ENCODE measurements at regions not wholly inside any gene's neighbourhood (a gene's known extent, or its start where the extent isn't known, plus 50 kb on each side); places are given as distances from the start of the nearest gene placed in this dataset.

DNA sequence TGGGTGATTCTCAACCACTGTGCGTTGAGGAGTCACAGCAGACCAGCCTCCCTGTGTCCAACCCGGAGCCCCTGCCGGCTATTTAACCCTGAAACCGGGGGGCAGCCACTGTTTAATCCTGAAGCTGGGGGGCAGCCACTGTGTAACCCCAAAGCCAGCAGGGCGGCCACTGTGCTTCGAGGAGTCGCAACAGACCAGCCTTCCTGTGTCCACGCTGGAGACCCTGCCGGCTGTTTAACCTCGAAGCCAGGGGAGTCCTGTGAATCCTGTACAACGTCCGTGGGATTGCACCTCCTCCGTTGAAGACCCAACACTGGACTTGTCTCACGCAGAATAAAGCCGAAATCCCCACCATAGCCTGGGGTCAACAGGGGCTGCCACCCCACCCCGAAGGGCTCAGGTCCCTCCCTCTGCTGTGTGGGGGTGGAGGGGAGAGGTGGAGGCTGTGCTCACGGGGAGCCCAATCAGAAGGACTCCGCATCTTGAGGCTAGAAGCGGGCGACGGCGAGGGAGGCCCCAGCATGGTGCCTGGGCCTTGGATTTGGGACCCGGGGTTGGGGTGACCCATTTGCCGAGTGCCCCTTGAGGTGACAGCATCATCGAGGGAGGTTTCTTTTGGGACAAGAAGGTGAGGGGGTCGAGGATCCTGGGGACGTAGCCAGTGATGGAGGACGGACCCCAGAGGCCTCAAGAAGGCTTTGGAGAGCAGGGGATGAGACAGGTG is 94.9 kb downstream of the ADRA2C start:
- H3K36me3 Mint-ChIP-seq (ENCODE audit: low read depth): no peaks in the 10 kb centered on the region
- no peaks in the 10 kb centered on the region for H3K9me3 Mint-ChIP-seq
- CTCF ChIA-PET: no interaction called here
- POLR2A ChIA-PET: no interaction called here
- H3K27me3 Mint-ChIP-seq: no peaks in the 10 kb centered on the region
- H3K4me1 Mint-ChIP-seq: no peaks in the 10 kb centered on the region
- no peak for DNase-seq
- H3K4me3 Mint-ChIP-seq: no peak overlapping the region
- H3K27ac Mint-ChIP-seq: no peak overlapping the region

DNA sequence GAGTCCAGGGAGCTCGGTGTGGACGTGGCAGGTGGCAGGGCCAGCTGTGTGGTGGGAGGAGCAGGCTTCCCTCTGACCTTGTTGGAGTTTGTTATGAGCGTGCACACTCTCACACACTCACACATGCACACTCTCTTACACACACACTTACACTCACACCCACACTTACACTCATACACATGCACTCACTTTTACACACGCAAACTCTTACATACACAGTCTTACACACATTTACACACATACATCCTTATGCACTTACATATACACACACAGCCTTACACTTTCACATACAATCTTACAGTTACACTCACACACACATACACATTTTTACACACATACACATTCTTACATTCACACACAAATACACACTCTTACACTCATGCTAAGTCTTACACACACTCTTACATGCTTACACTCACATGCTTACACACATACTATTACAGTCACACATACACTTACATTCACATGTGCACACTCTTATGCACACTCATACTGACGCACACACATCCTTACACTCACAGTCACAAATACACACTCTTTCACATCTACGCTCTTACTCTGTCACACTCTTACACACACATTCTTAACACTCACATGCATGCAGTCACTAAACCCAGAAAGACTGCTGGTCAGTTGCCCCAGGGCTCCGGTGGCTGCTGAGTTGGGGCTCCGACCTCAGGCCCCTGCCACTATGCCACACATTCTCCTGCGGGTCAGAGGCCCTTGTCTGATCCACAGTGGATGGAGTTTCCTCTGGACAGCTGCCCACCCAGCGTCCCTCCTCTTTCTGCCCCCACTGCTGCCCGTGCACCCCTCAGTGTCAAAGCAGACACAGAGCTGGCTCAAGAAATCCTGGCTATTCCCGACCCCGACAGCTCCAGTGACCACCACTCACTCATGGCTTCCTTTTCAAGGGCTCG is 95.8 kb downstream of the ADRA2C start:
- DNase-seq: no peak
- Mint-ChIP-seq H3K4me1 (no peaks in the 10 kb centered on the region), H3K27ac (no peak overlapping the region), H3K4me3 (no peak overlapping the region), H3K27me3 (no peaks in the 10 kb centered on the region), H3K9me3 (no peaks in the 10 kb centered on the region), H3K36me3 (ENCODE audit: low read depth) (no peaks in the 10 kb centered on the region)
- ChIA-PET POLR2A (no interaction called here), CTCF (interaction anchor here (0.9 kb wide), 1 partner anchor 14 kb away, joined by 3 read pairs; no protein-coding TSS in a partner anchor)

DNA sequence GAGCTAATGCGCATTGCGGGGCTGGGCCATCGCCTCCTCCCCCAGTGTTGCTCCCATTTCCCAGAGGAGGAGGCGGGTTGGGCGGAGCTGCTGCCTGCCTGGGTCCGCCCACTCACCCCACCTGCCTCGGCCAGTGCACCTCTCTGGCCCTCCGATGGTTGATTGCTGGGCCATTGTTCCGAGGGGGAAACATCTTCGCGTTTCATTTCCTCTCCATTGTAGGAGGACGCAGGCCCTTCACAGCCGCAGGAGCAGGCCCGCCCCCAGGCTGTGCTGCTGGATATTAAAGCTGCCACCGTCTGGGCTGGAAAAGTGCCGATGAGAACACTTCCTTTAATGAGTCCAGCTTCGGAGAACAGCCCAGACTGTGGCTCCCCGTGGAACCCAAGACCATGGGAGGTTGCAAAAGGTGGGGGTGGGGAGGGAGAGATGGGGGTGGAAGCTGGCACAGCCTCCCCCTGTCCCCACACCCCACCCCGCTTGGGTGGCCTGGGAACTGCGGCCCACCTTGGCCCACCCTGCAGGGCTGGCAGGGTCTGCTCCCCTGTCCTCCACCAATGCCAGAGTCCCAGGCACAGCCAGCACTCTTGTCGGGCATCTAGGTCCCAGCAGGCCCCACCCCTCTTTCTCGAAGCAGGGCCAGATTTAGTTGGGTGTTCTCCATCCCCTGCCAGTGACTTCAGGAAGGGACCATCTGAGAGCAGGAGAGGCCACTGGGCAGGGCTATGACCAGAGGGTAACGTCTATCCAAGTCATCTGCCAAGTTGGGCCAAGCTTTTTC is 96.6 kb downstream of the ADRA2C start:
- Mint-ChIP-seq H3K27ac (no peak overlapping the region), H3K4me1 (no peaks in the 10 kb centered on the region), H3K9me3 (no peaks in the 10 kb centered on the region), H3K36me3 (ENCODE audit: low read depth) (no peaks in the 10 kb centered on the region), H3K4me3 (no peak overlapping the region), H3K27me3 (no peaks in the 10 kb centered on the region)
- DNase-seq: no peak
- POLR2A ChIA-PET: no interaction called here
- CTCF ChIA-PET: interaction anchor here (0.9 kb wide), 1 partner anchor 13 kb away, joined by 3 read pairs; no protein-coding TSS in a partner anchor

DNA sequence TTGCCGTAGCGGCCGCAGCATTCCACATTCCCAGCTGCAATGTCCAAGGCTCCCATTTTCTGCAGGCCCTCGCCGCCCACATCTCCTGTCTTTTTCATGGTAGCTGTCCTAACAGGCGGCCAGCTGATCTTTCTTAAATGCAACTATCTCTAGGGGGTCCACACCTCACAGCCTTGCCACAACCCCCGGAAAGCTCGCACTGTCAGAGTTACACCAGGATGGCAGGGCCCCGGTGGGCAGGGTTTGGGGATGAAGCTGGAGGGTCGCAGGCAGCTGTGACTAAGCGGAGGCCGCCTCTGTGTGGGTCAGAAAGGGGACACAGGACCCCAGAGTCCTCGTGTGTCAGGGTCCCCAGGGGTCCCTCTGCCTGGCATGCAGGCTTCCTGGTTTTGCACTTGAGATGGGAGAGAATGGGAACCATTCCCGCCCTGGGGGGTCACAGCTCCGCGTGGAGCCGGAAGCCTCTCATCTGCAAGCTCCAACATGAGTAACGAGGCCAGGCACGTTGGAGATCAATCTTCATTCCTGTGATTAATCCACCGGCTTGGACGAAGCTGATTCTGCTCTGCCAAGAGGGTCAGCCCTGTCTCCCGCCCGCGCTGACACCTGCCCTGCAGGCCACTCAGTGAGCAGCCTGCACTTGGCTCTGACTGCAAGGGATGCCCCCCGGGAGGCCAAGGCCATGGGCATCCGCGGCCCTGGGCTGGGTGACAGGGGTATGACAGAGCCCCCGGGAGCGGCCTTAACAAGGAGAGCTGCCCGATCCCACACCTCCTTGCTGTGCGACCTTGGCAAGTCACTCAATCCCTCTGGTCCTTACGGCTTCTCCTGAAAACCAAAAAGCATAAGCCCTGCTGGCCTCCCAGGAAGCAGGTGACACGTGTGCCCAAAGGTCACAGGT is 97.9 kb downstream of the ADRA2C start:
- Mint-ChIP-seq H3K4me1 (no peaks in the 10 kb centered on the region), H3K27me3 (no peaks in the 10 kb centered on the region), H3K36me3 (ENCODE audit: low read depth) (no peaks in the 10 kb centered on the region), H3K9me3 (no peaks in the 10 kb centered on the region), H3K27ac (no peak overlapping the region), H3K4me3 (no peak overlapping the region)
- POLR2A ChIA-PET: no interaction called here
- CTCF ChIA-PET: interaction anchor here (0.6 kb wide), 1 partner anchor 35 kb away, joined by 3 read pairs; no protein-coding TSS in a partner anchor
- DNase-seq: no peak

DNA sequence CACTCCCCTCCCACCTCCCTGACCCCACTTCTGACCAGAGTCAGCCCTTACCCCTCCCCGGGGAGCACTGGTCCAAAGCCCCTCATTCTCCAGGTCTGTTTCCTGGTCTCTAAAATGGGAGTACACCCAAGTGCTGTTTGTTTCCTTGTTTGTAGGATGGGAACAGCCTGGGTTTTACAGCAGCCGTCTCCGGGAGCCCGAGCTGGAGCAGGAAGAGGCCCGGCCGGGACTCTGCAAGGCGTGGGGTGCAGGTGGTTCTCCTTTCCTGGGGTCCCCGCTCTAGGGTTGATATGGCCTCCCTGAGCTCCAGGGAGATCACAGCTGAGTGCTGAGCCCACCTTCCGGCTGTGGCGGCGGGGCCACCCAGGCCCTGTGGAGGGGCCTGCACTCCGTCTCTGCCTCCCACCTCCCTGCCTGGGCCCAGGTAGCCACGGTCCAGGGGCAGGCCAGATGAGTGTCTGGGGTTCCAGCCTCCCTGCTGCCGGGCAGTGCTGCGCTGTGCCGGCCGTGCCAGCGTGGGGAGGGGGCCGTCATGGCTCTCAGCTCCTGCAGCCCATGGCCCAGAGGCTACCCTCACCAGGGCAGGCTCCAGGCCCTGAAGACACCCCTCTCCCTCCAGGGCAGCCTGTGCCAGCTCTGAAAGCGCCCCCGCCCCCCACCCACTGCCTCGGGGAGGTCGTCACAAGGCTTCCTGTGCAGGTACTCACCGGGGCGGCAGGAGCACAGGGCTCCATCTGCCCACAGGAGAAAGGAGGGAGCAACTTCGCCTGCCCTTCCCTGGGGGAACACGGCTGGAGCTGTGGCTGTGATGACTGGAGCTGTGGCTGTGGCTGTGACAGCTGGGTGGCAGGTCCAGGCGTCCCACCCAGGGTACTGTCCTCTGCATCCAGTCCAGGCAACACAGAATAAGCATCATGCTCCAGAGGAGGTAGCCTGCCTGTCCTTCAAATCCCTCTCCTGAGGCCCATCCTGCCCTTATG is 98.8 kb downstream of the ADRA2C start:
- no peak overlapping the region for H3K4me3 Mint-ChIP-seq
- POLR2A ChIA-PET: interaction anchor here (0.7 kb wide), 1 partner anchor 169 kb away, joined by 4 read pairs; no protein-coding TSS in a partner anchor
- H3K36me3 Mint-ChIP-seq (ENCODE audit: low read depth): no peaks in the 10 kb centered on the region
- no peaks in the 10 kb centered on the region for H3K9me3 Mint-ChIP-seq
- no peaks in the 10 kb centered on the region for H3K27me3 Mint-ChIP-seq
- no peak for DNase-seq
- CTCF ChIA-PET: interaction anchor here (0.6 kb wide), 1 partner anchor 36 kb away, joined by 3 read pairs; no protein-coding TSS in a partner anchor
- H3K4me1 Mint-ChIP-seq: no peaks in the 10 kb centered on the region
- H3K27ac Mint-ChIP-seq: no peak overlapping the region

DNA sequence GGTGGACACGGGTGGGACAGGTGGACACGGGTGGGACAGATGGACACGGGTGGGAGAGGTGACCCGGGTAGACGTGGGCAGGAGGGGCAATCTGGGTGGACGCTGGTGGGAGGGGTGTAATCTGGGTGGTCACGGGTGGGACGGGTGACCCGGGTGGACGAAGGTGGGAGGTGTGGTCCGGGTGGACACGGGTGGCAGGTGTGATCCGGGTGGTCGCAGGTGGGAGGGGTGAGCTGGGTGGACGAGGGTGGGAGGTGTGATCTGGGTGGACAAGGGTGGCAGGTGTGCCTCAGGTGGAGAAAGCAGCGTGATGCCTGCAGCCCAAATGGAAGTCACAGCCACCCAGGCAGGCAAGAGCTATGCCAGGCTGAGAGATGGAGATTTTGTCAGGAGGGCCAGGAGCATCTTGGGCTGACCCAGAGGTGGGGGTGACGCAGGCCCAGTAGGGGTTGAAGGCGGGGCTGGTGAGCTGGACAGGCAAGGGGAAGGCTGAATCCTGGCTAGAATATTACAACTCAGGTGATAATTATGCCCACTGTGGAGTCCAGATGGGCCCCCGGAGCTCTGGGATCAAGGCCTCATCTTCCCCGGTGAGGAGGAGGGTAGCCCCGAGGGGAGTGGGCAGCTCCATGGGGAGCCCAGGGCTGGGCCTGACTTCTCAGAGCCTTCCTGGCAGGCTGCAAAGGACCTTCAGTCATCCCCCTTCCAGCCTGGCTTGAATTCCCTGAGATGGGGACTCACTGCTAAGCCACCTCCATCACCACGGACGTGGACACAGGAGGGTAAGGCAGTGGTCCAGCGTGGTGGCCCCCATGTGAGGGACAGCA is 100.0 kb downstream of the ADRA2C start:
- POLR2A ChIA-PET: interaction anchor here (0.7 kb wide), 1 partner anchor 170 kb away, joined by 4 read pairs; no protein-coding TSS in a partner anchor
- no peak for DNase-seq
- no peaks in the 10 kb centered on the region for H3K36me3 Mint-ChIP-seq (ENCODE audit: low read depth)
- H3K4me3 Mint-ChIP-seq: no peak overlapping the region
- H3K27ac Mint-ChIP-seq: no peak overlapping the region
- no peaks in the 10 kb centered on the region for H3K9me3 Mint-ChIP-seq
- H3K27me3 Mint-ChIP-seq: peaks cover 10% of the 10 kb centered on the region
- H3K4me1 Mint-ChIP-seq: peaks cover 3% of the 10 kb centered on the region
- CTCF ChIA-PET: no interaction called here

DNA sequence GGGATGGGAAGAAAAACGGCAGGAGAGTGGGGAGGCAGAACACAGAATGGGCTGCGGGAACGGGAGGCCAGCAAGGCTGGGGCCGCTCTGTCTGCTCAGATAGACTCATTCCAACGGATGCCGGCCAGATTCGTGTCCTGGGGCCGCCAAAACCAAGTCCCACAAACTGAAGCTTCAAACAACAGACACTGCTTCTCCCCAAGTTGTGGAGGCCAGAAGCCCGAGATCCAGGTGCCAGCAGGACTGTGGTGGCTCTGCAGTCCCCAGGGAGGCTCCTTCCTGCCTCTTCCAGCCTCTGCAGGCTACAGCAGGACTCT is 100.6 kb downstream of the ADRA2C start:
- H3K4me3 Mint-ChIP-seq: no peak overlapping the region
- H3K36me3 Mint-ChIP-seq (ENCODE audit: low read depth): no peaks in the 10 kb centered on the region
- ChIA-PET POLR2A (no interaction called here), CTCF (no interaction called here)
- no peak for DNase-seq
- no peak overlapping the region for H3K27ac Mint-ChIP-seq
- peaks cover 13% of the 10 kb centered on the region for H3K27me3 Mint-ChIP-seq
- H3K9me3 Mint-ChIP-seq: no peaks in the 10 kb centered on the region
- peaks cover 4% of the 10 kb centered on the region for H3K4me1 Mint-ChIP-seq

DNA sequence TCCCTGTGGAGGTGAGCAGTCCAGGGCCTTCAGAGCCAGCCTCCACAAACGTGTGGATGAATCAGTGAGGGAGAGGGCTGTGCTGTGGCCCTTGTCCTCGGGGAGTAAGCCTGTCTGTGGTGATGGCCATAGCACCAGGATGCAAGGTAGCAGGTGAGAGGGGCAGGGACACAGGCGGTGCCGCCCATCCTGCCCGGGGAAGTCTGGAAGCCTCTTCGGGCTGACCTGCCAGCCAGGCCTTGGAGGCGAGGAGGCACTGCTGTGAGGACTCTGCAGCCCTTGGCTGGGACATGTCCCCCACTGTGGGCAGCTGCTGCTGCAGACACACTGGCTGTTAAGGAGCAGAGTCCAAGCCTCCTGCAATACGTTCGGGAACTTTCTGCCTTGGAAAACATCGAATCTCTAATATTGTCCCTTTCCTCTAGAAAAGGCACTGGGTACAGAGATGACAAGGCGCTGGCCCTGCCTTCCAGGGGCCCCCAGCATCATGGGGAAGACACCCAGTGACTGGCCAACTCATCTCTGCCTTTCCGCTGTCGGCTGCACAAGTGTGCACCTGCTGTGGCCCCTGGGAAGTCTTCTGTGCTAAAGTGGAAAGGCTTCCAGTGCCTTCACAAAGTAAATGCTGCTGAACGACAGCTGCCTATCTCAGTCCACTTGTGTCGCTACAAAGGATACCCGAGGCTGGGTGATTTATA is 101.4 kb downstream of the ADRA2C start:
- ChIA-PET POLR2A (no interaction called here), CTCF (no interaction called here)
- H3K4me1 Mint-ChIP-seq: peaks cover 4% of the 10 kb centered on the region
- DNase-seq: no peak
- peaks cover 14% of the 10 kb centered on the region for H3K27me3 Mint-ChIP-seq
- H3K4me3 Mint-ChIP-seq: no peak overlapping the region
- H3K36me3 Mint-ChIP-seq (ENCODE audit: low read depth): no peaks in the 10 kb centered on the region
- no peaks in the 10 kb centered on the region for H3K9me3 Mint-ChIP-seq
- no peak overlapping the region for H3K27ac Mint-ChIP-seq

DNA sequence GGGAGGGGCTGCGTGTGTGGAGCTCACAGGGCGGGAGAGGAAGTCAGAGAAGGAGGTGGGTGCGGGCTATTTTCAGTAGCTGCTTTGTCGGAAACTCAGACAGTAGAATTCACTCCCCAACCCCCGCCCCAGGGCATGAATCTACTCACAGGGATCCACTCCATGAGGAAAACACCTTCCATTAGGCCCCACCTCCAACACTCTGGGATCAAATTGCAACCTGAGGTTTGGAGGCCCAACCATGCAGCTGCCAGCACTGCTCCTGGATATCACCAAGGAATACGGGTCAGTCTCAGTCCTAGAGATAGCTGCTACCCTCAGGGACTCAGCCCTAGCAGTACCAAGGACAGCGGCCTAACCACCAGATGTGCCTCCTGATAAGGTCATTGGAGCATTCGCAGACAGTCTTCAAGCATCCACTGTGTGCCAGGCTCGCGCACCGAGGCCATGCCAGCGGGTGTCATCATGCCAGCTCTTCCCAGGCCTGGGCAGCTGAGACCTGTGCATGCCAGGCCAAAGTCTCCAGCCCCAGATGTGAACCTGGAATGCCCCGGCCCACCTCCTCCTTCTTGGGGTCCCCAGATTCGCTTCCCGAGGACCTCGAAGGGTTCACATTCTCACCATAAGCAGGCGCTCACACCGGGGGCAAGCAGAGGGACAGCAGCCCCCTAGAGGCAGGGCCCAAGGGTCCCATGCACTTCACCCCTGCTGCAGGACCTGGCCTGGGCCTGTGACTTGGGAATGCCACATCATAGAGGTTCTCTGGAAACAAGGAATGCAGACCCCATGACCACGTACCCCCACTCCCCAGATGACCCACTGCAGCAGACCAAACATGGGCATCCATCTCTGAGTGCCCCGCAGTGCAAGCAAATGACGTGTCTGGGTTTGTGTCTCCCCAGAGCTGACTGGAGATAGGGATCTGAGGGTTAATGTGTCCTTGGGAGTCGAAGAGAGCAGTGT is 102.3 kb downstream of the ADRA2C start:
- H3K4me3 Mint-ChIP-seq: no peak overlapping the region
- peaks cover 20% of the 10 kb centered on the region for H3K27me3 Mint-ChIP-seq
- H3K4me1 Mint-ChIP-seq: peaks cover 4% of the 10 kb centered on the region
- ChIA-PET CTCF (interaction anchor here (1.1 kb wide), 1 partner anchor 12 kb away, joined by 3 read pairs; no protein-coding TSS in a partner anchor), POLR2A (no interaction called here)
- DNase-seq: no peak
- H3K9me3 Mint-ChIP-seq: no peaks in the 10 kb centered on the region
- H3K27ac Mint-ChIP-seq: no peak overlapping the region
- no peaks in the 10 kb centered on the region for H3K36me3 Mint-ChIP-seq (ENCODE audit: low read depth)
